K562 (cell line): ENCODE measurements at regions not wholly inside any gene's neighbourhood (a gene's known extent, or its start where the extent isn't known, plus 50 kb on each side); places are given as distances from the start of the nearest gene placed in this dataset.

ENCODE experiments used
- ATAC-seq: fragments of 200-7000 bp; cut with Tn5 transposase; 3 replicates; pipeline ENCODE4 v1.9.1; 2020; ENCODE audit warnings: moderate library complexity
- BruUV-seq: library from RNA; stranded (reverse); fragments of 400-500 nt; replicated peaks from 2 replicates; lab custom pipeline; 2021; lab: Mats Ljungman, UMichigan
- CTCF ChIA-PET: fragments of 300-600 bp; formaldehyde crosslinking; extraction: SDS; loops from one replicate; lab custom pipeline; 2021; ENCODE audit warnings: low intra/inter-chr PET ratio; lab: Yijun Ruan, JAX
- POLR2A ChIA-PET: fragments of 300-600, 350-650 bp; sonication (Branson Sonifier 250); formaldehyde crosslinking; extraction: SDS; loops from one replicate; lab custom pipeline; 2021; ENCODE audit warnings: antibody characterized with exemption, inconsistent platforms; lab: Yijun Ruan, JAX
- DNase-seq, 4 experiments: peaks; one replicate each; pipeline versions ENCODE4 v3.0.0 to v3.0.0-alpha.2; 2011 to 2018; ENCODE audit warnings: low spot score in 3 of 4, mixed read lengths in 3 of 4; ENCODE audit errors: extremely low read depth in 1 of 4
- FAIRE-seq: peaks from 2 replicates; lab custom pipeline; 2011; peaks lifted over from hg19 to GRCh38; lab: Jason Lieb, UNC
- H2AFZ ChIP-seq: 2 replicates; pipeline ENCODE4 v1.6.0; 2011; ENCODE audit warnings: low read depth, low read length, control low read depth, inconsistent platforms
- H3K27ac ChIP-seq: fragments of 200-600 bp; 3 replicates; pipeline ENCODE4 v1.8.0; 2011; ENCODE audit warnings: low read depth, mild to moderate bottlenecking, control low read depth, inconsistent platforms, low read length, moderate library complexity, mixed read lengths; ENCODE audit errors: extremely low read depth
- H3K27me3 ChIP-seq, 2 experiments: fragments of 300-600 bp in 1 of 2; 2 replicates in 1 of 2; 3 replicates in 1 of 2; pipeline versions ENCODE4 v1.6.0 to v1.8.0; 2011; ENCODE audit warnings: inconsistent platforms in 2 of 2, low read length in 2 of 2, mild to moderate bottlenecking in 1 of 2, mixed read lengths in 1 of 2, moderate library complexity in 1 of 2; ENCODE audit not compliant: control insufficient read depth in 2 of 2, insufficient read depth in 2 of 2
- H3K36me3 ChIP-seq: fragments of 300-600 bp; 3 replicates; pipeline ENCODE4 v1.8.0; 2011; ENCODE audit warnings: mild to moderate bottlenecking, low read length, inconsistent platforms; ENCODE audit not compliant: control insufficient read depth, insufficient read depth
- H3K4me1 ChIP-seq, 2 experiments: fragments of 200-600 bp in 1 of 2; replicated peaks in 1 of 2; 2 replicates in 1 of 2; 3 replicates in 1 of 2; pipeline versions ENCODE4 v1.5.1 to v1.8.0; 2011; ENCODE audit warnings: inconsistent platforms in 2 of 2, low read length in 2 of 2, mild to moderate bottlenecking in 1 of 2, mixed read lengths in 1 of 2, moderate library complexity in 1 of 2; ENCODE audit not compliant: control insufficient read depth in 2 of 2, insufficient read depth in 2 of 2
- H3K4me2 ChIP-seq: 2 replicates; pipeline ENCODE4 v1.6.1; 2011; ENCODE audit warnings: low read length, control low read depth, inconsistent platforms, mixed read lengths; ENCODE audit not compliant: insufficient read depth
- H3K4me3 ChIP-seq: fragments of 200-600 bp; sonication (generic), shearing (Covaris generic); 2 replicates; pipeline ENCODE4 v1.5.1; 2016; ENCODE audit warnings: control low read depth, inconsistent platforms
- H3K79me2 ChIP-seq: fragments of 200-600 bp; 3 replicates; pipeline ENCODE4 v1.8.0; 2011; ENCODE audit warnings: low read length, inconsistent platforms; ENCODE audit not compliant: control insufficient read depth, insufficient read depth
- H3K9ac ChIP-seq, 2 experiments: 2 replicates each; pipeline versions ENCODE4 v1.6.0 to v1.6.1; 2011; ENCODE audit warnings: low read depth in 2 of 2, low read length in 2 of 2, control low read depth in 1 of 2, inconsistent platforms in 1 of 2, mild to moderate bottlenecking in 1 of 2, mixed read lengths in 1 of 2; ENCODE audit not compliant: insufficient read depth in 1 of 2
- H3K9me1 ChIP-seq: one replicate; pipeline ENCODE4 v1.6.0; 2011; ENCODE audit warnings: inconsistent platforms, mild to moderate bottlenecking, low read length, moderate library complexity; ENCODE audit not compliant: control insufficient read depth, insufficient read depth
- H3K9me3 ChIP-seq: replicated peaks from 2 replicates; pipeline ENCODE4 v1.5.1; 2011; ENCODE audit warnings: low read depth, low read length, inconsistent platforms; ENCODE audit not compliant: control insufficient read depth, insufficient read depth
- H4K20me1 ChIP-seq: replicated peaks from 2 replicates; pipeline ENCODE4 v1.6.1; 2011; ENCODE audit warnings: low read length, inconsistent platforms, mixed read lengths; ENCODE audit not compliant: control insufficient read depth, insufficient read depth
- FOXA1 ChIP-seq: fragments of 450-650 bp; IDR thresholded peaks from 2 replicates; pipeline ENCODE4 v1.6.1; 2016; ENCODE audit warnings: mild to moderate bottlenecking, borderline replicate concordance
- HMGN3 ChIP-seq: IDR thresholded peaks from 2 replicates; pipeline ENCODE4 v1.6.1; 2011; ENCODE audit warnings: borderline replicate concordance, low read depth, mild to moderate bottlenecking, mixed read lengths, low read length; ENCODE audit not compliant: insufficient read length; ENCODE audit errors: extremely low read depth
- JUN ChIP-seq, 2 experiments: sonication (generic) in 1 of 2; formaldehyde crosslinking in 1 of 2; IDR thresholded peaks; 2 replicates each; pipeline versions ENCODE4 v1.6.1 to v1.8.0; 2012 to 2022; ENCODE audit warnings: borderline replicate concordance in 2 of 2, mild to moderate bottlenecking in 2 of 2, improper control_type of control experiment in 1 of 2, low read depth in 1 of 2, low read length in 1 of 2, missing genetic modification reagents in 1 of 2
- LCOR ChIP-seq: sonication (generic); formaldehyde crosslinking; IDR thresholded peaks from 2 replicates; pipeline ENCODE4 v1.8.0; 2022; ENCODE audit warnings: mild to moderate bottlenecking, missing genetic modification reagents
- LEF1 ChIP-seq: fragments of 450-650 bp; IDR thresholded peaks from 2 replicates; pipeline ENCODE4 v1.6.1; 2016; ENCODE audit warnings: mild to moderate bottlenecking
- MXI1 ChIP-seq: IDR thresholded peaks from 2 replicates; pipeline ENCODE4 v1.6.1; 2011; ENCODE audit warnings: low read depth, mild to moderate bottlenecking, improper control_type of control experiment, low read length
- PREB ChIP-seq: sonication (generic); formaldehyde crosslinking; IDR thresholded peaks from 2 replicates; pipeline ENCODE4 v1.8.1; 2023; ENCODE audit warnings: mild to moderate bottlenecking, missing genetic modification reagents
- RFX7 ChIP-seq: fragments of 250-450 bp; sonication (Bioruptor Pico); IDR thresholded peaks from 2 replicates; pipeline ENCODE4 v1.5.1; 2021; ENCODE audit warnings: mild to moderate bottlenecking
- SMARCC2 ChIP-seq: fragments of 450-650 bp; IDR thresholded peaks from 2 replicates; pipeline ENCODE4 v1.6.1; 2017; ENCODE audit warnings: antibody characterized with exemption, moderate library complexity, mild to moderate bottlenecking, low read depth
- ZNF24 ChIP-seq: fragments of 450-650 bp; IDR thresholded peaks from 2 replicates; pipeline ENCODE4 v1.6.1; 2016
- ZSCAN32 ChIP-seq: fragments of 450-650 bp; formaldehyde crosslinking; IDR thresholded peaks from 2 replicates; pipeline ENCODE4 v1.4.0; 2020; ENCODE audit warnings: mild to moderate bottlenecking, moderate library complexity
- WGBS: fragments of 100-300 bp; shearing (Covaris generic); methylation state at CpG from one replicate; pipeline ENCODE4 v1.1.6; 2016; ENCODE audit warnings: low coverage, mixed read lengths; ENCODE audit not compliant: insufficient coverage; ENCODE audit errors: missing lambda C conversion rate; 5-methylcytosine and 5-hydroxymethylcytosine counted together
- in situ Hi-C: fragments of 300-500 bp; cut with MboI; formaldehyde crosslinking; loops from 4 replicates; pipeline ENCODE4 v1.15.0; 2018; ENCODE audit warnings: inconsistent platforms, mixed read lengths
- intact Hi-C: fragments of 100-400 bp; cut with micrococcal nuclease; formaldehyde crosslinking; loops from 2 replicates; pipeline ENCODE4 v1.14.2; 2022
- TF ChIP-seq, protein P1 (sequence below): fragments of 250-450 bp; sonication (Bioruptor Pico); IDR thresholded peaks from 2 replicates; pipeline ENCODE4 v1.4.0; 2020
- TF ChIP-seq, protein P2 (sequence below): fragments of 450-650 bp; formaldehyde crosslinking; IDR thresholded peaks from 2 replicates; pipeline ENCODE4 v1.4.0; 2022; ENCODE audit warnings: missing genetic modification characterization
- TF ChIP-seq, protein P3 (sequence below): fragments of 450-650 bp; conservative IDR thresholded peaks from 2 replicates; pipeline ENCODE4 v1.6.1; 2016; ENCODE audit warnings: missing genetic modification characterization, low read depth, mild to moderate bottlenecking, missing compliant biosample characterization, moderate library complexity
- TF ChIP-seq, protein P4 (sequence below): sonication (generic); formaldehyde crosslinking; IDR thresholded peaks from 2 replicates; pipeline ENCODE4 v1.8.0; 2022; ENCODE audit warnings: missing genetic modification reagents, mild to moderate bottlenecking, borderline replicate concordance

GRCh38 chr2:147016181-147016580 is 828.6 kb upstream of the ACVR2A start:
- no peak for DNase-seq
- 0% methylated on average over 1 of the region's 1 CpG for WGBS

More at GRCh38 chr2:147016181-147016580, 828.6 kb upstream of the ACVR2A start:
- Histone ChIP-seq H3K4me3 (no peak overlapping the region), H3K36me3 (no peaks in the 10 kb centered on the region), H3K9ac (no peak overlapping the region), H3K27ac (no peak overlapping the region), H3K27me3 (no peaks in the 10 kb centered on the region), H3K4me2 (no peak overlapping the region), H2AFZ (no peak overlapping the region), H3K4me1 (no peaks in the 10 kb centered on the region), H4K20me1 (no peaks in the 10 kb centered on the region), H3K9me1 (no peaks in the 10 kb centered on the region), H3K79me2 (no peaks in the 10 kb centered on the region), H3K9me3 (no peaks in the 10 kb centered on the region)
- CTCF ChIA-PET: no interaction called here
- POLR2A ChIA-PET: no interaction called here
- TF ChIP-seq, protein P1, sequence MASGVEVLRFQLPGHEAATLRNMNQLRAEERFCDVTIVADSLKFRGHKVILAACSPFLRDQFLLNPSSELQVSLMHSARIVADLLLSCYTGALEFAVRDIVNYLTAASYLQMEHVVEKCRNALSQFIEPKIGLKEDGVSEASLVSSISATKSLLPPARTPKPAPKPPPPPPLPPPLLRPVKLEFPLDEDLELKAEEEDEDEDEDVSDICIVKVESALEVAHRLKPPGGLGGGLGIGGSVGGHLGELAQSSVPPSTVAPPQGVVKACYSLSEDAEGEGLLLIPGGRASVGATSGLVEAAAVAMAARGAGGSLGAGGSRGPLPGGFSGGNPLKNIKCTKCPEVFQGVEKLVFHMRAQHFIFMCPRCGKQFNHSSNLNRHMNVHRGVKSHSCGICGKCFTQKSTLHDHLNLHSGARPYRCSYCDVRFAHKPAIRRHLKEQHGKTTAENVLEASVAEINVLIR: no peak
- TF ChIP-seq JUN (IDR thresholded peaks at IDR 0.05; ENCODE audit: borderline replicate concordance, low read depth, low read length): no peak
- no peak for TF ChIP-seq JUN (CRISPR knock-in tag; IDR thresholded peaks at IDR 0.05; ENCODE audit: borderline replicate concordance)
- no peak for TF ChIP-seq PREB (CRISPR knock-in tag)
- TF ChIP-seq MXI1: no peak
- no peak for TF ChIP-seq LCOR (CRISPR knock-in tag)
- TF ChIP-seq, protein P2, sequence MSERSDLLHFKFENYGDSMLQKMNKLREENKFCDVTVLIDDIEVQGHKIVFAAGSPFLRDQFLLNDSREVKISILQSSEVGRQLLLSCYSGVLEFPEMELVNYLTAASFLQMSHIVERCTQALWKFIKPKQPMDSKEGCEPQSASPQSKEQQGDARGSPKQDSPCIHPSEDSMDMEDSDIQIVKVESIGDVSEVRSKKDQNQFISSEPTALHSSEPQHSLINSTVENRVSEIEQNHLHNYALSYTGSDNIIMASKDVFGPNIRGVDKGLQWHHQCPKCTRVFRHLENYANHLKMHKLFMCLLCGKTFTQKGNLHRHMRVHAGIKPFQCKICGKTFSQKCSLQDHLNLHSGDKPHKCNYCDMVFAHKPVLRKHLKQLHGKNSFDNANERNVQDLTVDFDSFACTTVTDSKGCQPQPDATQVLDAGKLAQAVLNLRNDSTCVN (CRISPR knock-in tag): no peak
- TF ChIP-seq ZSCAN32 (CRISPR knock-in tag): no peak
- no peak for TF ChIP-seq LEF1
- no peak for TF ChIP-seq HMGN3
- TF ChIP-seq, protein P3, sequence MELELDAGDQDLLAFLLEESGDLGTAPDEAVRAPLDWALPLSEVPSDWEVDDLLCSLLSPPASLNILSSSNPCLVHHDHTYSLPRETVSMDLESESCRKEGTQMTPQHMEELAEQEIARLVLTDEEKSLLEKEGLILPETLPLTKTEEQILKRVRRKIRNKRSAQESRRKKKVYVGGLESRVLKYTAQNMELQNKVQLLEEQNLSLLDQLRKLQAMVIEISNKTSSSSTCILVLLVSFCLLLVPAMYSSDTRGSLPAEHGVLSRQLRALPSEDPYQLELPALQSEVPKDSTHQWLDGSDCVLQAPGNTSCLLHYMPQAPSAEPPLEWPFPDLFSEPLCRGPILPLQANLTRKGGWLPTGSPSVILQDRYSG (tag): no peak
- TF ChIP-seq, protein P4, sequence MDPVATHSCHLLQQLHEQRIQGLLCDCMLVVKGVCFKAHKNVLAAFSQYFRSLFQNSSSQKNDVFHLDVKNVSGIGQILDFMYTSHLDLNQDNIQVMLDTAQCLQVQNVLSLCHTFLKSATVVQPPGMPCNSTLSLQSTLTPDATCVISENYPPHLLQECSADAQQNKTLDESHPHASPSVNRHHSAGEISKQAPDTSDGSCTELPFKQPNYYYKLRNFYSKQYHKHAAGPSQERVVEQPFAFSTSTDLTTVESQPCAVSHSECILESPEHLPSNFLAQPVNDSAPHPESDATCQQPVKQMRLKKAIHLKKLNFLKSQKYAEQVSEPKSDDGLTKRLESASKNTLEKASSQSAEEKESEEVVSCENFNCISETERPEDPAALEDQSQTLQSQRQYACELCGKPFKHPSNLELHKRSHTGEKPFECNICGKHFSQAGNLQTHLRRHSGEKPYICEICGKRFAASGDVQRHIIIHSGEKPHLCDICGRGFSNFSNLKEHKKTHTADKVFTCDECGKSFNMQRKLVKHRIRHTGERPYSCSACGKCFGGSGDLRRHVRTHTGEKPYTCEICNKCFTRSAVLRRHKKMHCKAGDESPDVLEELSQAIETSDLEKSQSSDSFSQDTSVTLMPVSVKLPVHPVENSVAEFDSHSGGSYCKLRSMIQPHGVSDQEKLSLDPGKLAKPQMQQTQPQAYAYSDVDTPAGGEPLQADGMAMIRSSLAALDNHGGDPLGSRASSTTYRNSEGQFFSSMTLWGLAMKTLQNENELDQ (CRISPR knock-in tag): no peak
- TF ChIP-seq SMARCC2: no peak
- no peak for TF ChIP-seq FOXA1
- TF ChIP-seq ZNF24: no peak
- TF ChIP-seq RFX7 (CRISPR knock-in tag): no peak
- BruUV-seq: no TSS peak
- intact Hi-C loops (no loop called here), in situ Hi-C loops (no loop called here)
- ATAC-seq: no peak
- no peak for FAIRE-seq
